Activated CD8-positive, alpha-beta memory T cell treated with anti-CD3 and anti-CD28 coated beads, Interleukin-2, amount 50 U/mL, for 1 hour (primary cell): ENCODE measurements at regions not wholly inside any gene's neighbourhood (a gene's known extent, or its start where the extent isn't known, plus 50 kb on each side); places are given as distances from the start of the nearest gene placed in this dataset.
"Not testable (repeated sequence)": the region's sequence is repeated elsewhere in the genome, so short reads cannot be mapped to it uniquely, and the experiment has no call there.

Experiments used
- DNase-seq: peaks from one replicate; pipeline ENCODE4 v3.0.0-alpha.2; 2020; ENCODE audit errors: extremely low read depth

GRCh38 chr13:33340631-33341030 is 55.1 kb upstream of the STARD13 start:
- no peak for DNase-seq

- no peak for DNase-seq
These were observed 56.4 kb upstream of the STARD13 start for GRCh38 chr13:33341861-33342452.

- DNase-seq, result no peak
These were observed 60.3 kb upstream of the STARD13 start for GRCh38 chr13:33345842-33346241.

GRCh38 chr13:33347861-33348260 is 62.3 kb upstream of the STARD13 start:
- DNase-seq, result no peak

- no peak for DNase-seq
These were observed 62.8 kb upstream of the STARD13 start for GRCh38 chr13:33348366-33348765.

- no peak for DNase-seq
These were observed 63.9 kb upstream of the STARD13 start for GRCh38 chr13:33349288-33349985.

- no peak for DNase-seq
These were observed 64.7 kb upstream of the STARD13 start for GRCh38 chr13:33349986-33350826.

- DNase-seq, result no peak
These were observed 65.8 kb upstream of the STARD13 start for GRCh38 chr13:33351319-33351718.

- DNase-seq, result no peak
These were observed 66.5 kb upstream of the STARD13 start for GRCh38 chr13:33352041-33352440.

- no peak for DNase-seq
These were observed 67.0 kb upstream of the STARD13 start for GRCh38 chr13:33352526-33352925.

GRCh38 chr13:33353210-33353609 is 67.7 kb upstream of the STARD13 start:
- no peak for DNase-seq

- no peak for DNase-seq
These were observed 68.1 kb upstream of the STARD13 start for GRCh38 chr13:33353646-33354045.

- DNase-seq, result no peak
These were observed 69.8 kb upstream of the STARD13 start for GRCh38 chr13:33355201-33355895.

GRCh38 chr13:33358076-33358475 is 72.5 kb upstream of the STARD13 start:
- DNase-seq, result not testable (repeated sequence)

GRCh38 chr13:33362986-33363727 is 77.6 kb upstream of the STARD13 start:
- no peak for DNase-seq

GRCh38 chr13:33364192-33364591 is 78.6 kb upstream of the STARD13 start:
- DNase-seq, result no peak

- no peak for DNase-seq
These were observed 81.0 kb upstream of the STARD13 start for GRCh38 chr13:33366469-33367062.

GRCh38 chr13:33367171-33367895 is 81.8 kb upstream of the STARD13 start:
- no peak for DNase-seq

GRCh38 chr13:33367926-33368325 is 82.4 kb upstream of the STARD13 start:
- no peak for DNase-seq

GRCh38 chr13:33369073-33369472 is 83.5 kb upstream of the STARD13 start:
- DNase-seq, result no peak
